Inferior parietal cortex (tissue), 1 donor: ENCODE measurements at regions not wholly inside any gene's neighbourhood (a gene's known extent, or its start where the extent isn't known, plus 50 kb on each side); places are given as distances from the start of the nearest gene placed in this dataset.

ENCODE experiments used
- DNase-seq: peaks from one replicate; pipeline ENCODE4 v3.0.0-alpha.2; 2016; ENCODE audit errors: extremely low spot score

DNA sequence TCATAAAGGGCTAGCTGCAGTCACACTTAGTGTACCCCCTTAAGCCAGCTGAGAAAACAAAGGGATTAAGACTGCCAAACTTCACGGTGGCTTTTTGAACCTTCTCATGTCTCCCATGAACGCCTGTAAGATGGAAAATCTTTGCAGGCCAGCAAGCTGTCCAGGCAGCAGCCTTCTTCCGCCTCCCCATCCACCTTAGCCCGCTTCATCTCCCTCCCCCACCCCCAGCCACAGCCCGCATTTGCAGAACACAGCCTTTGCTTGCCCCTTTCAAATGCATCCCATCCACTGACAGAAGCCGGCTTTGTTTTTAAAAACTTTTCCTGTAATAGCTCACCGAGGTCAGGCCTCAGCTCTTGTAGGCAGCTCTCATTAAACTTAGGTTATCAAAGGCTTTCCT, 113.8 kb upstream of the FAM9B start:
- no peak for DNase-seq

DNA sequence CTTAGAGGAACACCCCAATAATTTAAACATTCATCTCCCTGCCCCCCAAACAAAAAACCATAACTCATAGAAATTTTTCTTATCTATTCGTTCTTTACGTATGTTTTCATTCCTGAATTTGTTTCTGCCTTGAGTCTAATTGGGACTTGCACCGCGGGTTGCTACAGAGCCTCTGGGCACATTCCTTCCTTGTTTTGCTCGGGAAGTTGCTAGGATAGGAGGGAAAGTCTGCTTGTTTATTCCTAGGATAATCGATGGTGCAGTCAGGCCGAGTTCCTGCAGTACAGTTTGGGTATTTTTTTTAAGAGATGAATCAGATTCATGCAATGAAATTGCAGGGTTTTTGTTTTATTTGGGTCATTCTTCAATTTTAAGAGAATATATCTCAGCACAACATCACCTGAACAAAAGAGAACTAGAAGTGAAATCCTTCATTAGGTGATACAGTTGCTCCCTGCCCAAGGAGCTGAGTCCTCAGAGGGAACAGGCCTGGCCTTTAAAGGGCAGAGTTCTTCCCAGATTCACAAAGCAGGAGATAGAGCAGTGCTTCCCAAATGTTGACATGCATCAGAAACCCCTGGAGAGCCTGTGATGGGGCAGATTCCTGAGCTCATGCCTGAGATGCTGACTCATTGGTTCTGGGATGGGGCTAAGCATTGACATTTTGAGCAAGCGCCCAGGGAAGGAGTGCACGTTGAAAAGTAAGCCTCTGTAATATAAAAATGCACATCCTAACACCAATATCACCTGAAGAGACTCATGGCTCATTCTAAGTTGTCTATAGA, 114.9 kb upstream of the FAM9B start:
- DNase-seq = no peak

DNA sequence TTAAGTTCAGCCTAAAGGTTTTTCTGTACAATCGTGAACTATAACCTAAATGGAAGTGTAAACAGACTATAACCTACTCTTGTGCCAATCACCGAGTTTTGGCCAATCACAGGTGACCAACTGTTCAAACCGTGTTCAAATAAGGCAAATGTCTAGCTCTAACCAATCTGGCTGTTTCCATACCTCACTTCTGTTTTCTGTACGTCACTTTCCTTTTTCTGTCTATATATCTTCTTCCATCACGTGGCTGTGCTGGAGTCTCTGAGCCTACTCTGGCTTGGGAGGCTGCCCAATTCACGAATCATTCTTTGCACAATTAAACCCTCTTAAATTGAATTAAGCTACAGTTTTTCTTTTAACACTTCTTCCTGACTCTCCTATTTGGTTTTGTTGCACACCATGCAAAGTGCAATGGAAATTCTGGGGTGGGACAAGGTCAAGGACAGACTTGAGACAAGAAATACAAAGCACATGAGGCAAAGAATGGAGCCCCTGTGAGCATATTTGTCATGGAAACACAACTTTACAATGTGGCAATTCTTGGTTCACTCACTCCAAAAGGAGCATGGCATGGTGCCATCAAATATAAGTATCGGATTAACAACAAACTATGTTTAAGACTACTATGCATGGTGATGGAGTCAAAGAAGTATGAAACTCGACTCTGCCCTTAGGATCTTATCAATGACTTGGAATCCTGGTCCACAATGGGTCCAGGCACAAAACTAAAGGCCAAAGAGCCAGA, 115.7 kb upstream of the FAM9B start:
- no peak for DNase-seq

DNA sequence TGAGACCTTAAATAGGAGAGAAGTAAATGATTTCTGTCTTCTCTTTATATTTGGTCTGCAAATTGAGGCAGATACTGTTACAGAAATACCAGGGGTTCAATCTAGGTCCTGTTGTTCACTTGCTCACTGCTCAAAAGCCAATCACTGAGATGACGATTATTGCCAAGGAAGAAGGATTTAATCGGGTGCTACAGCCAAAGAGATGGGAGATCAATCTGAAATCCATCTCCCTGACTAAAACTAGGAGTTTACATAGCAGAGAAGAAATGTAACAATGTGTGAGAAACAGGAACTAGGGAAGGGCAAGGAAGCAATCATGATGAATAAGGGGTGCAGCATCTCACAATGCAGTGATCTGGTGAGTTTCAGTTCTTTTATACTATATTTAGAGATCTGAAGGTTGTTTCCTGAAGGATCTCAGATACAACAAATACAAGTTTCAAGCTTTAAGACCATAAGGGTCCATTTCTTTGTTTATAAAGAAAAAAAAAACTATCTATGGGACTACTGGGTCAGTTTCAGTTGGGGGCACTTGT, 117.9 kb upstream of the FAM9B start:
- no peak for DNase-seq

DNA sequence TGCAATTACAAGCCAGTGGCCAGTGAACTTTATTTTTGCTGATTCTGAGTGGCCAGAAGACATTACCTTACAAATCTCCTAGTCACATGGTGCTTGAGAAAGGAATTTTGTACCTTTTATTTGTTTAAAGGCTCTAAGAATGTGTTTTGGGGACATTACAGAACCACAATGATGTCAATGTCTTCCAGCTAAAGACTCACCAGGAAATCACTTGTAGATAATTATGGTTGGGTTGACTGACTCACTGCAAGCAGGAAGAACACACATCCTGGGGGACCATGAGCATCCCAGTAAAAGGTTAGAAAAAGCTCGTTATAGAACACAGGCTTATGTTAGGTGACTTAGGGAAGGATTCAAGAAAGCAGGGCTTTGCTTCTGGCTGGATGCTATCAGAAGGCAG, 119.4 kb upstream of the FAM9B start:
- DNase-seq = no peak

DNA sequence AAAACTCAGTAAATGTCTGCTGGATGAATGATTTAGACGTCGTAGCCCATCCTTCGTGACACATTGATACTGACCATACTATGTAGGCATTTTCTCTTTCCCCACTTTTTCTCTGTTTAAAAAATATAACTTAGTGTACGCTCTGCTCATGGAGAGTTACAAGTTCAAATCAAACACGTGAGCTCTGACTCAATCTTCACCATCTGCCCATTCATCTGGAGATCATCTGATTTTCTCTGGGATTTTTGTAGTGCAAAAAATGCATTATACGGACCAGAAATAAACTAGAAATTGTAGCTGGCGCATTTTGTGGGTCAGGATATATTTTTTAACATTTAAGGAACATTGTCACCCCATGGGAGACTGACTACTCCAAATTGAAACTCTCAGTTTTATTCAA, 124.7 kb upstream of the FAM9B start:
- DNase-seq = no peak

DNA sequence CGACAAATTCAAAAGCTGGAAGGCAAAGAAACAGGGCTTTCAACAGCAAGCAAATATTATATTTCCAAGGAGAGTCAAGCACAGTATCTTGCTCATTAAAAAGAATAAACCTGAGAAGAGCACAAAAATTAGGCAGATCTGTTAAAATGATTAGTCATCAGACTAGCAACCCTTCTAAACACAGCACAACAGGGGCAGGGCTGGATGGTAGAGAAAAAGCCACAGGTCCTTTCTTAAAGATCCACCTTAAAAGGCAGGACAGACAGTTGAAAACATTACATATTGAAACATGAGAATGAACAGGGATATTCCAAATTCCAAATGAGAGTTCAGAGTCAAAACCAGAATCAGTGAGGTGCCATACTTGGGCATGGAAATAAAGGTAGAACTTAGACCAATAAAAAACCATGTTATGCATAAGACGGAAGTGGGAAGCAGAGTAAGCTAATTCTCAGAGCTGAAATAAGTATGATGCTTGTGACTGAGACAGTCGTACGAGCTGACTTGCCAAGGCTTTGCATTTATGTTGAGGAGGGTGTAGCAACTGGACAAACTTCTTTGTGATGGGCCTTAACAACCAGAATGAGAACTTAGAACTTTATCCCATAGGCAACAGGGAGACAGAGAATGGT, 126.9 kb upstream of the FAM9B start:
- no peak for DNase-seq

DNA sequence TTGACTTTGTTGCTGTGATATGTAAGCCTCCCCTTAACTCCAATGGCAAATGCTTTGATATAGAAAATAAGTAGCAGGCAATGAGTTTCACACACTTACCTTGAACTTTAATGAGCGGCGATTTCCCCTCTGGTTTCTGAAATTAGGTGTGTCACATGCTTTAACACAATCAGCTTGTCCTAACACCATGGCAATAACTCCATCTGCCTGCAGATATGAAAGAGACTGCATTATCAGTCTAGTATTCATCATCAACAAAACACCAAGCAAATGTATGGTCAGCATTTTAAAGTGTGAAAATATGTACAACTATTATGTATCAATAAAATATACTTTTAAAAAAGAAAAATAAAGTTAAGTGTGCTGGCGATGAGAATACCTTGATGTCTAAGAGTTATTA, 128.8 kb upstream of the FAM9B start:
- DNase-seq = no peak

DNA sequence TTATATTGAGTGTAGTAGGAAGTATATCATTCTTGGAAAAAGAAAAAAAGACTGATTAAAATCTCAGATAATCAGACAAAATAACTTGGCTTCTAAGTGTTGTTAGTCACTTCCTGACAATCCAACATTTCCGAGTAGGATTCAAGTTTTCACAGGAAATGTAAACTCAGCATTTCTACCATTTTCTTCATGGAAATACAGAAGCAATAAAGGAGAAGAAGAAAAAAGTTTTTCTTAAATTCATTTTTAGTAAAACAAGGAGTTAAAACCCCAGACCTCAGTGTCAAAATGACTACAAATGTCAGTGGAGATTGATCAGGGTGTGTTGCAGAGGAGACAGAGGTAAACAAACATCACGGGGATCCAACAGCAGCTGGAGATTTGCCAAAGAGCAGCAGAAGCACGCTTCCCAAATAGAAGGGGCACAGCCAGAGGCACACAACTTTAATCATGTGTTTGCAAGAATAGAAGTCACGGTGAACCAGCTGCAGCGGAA, 129.3 kb upstream of the FAM9B start:
- no peak for DNase-seq

DNA sequence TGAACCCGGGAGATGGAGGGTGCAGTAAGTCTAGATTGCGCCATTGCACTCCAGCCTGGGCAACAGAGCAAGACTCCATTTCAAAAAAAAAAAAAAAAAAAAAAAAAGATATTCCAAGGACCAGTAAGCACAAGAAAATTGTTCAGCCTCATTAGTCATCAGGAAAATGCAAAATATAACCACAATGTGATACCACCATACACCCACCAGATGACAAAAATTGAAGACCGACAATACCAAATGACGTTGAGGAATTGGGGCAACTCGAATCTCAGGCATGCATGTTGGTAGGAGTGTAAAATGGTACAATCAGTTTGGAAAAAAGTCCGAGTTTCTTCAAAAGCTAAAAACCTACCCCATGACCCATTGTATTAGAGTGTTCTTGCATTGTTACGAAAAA, 130.2 kb upstream of the FAM9B start:
- DNase-seq = no peak

DNA sequence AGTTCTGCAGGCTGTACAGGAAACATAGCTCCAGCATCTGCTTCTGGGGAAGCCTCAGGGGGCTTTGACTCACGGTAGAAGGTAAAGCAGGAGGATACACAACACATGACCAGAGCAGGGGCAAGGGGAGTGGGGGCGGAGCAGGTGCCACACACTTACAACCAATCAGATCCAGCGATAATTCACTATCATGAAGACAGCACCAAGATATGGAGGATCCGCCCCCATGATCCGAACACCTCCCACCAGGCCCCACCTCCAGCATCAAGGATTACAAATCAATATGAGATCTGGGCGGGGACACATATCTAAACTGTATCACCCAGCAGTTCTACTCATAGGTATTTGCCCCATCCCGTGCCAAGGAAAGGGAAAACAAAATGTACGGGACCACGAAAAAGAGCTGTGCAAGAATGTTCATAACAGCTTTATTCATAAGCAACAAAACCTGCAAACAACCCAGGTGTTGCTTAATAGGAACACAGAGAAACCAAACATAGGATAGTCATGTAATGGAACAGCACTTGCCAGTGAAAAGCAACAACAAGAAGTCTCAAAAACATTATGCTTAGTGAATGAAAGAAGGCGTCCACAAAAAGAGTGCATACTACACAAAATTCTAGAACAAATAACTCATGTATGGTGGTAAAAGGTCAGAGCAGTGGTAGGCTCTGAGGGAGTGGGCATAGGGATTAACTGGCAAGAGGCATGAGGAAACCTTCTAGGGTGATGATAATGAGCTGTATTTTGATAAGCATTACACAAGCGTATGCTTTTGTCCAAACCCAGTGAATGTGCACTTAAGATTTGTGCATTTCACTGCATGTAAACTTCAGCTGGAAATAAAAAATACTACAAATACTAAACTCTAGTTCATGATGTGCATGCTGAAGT, 130.9 kb upstream of the FAM9B start:
- no peak for DNase-seq

DNA sequence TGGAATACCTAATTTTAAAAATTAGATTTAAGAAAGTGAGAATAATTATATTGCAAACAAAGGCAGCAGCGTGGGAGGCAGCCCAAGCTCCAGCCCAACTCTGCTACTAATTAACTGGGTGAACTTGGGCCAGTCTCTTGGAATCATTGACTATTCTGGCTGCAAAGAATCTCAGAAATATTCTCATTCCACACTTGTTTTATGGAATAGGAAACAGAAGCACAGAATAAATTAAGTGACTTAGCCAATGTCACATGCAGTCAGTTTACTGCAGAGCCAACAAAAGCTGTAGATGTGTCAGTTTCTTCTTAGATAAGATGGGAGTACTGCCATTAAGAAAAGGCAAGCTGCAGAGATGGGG, 132.6 kb upstream of the FAM9B start:
- no peak for DNase-seq

DNA sequence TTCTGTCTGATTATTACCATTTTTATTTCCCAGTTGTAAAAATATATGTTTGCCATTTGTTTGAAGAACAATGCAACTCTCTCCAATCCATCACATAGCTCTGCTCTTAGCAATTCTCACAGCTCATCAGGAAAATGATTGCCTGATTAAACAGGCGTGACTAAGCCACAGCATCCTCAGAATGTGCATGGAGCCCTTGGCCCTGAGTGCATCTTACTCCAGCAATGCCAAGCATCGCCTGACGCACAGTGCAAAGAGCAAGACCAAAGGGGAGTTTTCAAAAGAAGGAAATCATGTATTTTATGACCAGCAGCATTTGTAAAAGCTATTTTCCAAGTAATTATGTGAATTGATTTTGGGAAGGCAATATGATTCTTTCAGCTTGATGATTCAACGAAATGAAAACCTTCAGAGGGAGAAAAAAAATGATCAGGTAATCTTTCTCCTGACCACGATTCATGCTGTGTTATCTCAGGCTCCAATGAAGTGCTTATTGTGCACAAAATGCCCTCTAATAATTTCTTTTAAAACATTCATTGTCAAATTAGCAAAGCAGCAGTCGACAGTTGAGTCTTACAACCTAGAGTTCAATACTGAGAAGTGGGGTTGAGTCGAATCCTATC, 138.0 kb upstream of the FAM9B start:
- no peak for DNase-seq

DNA sequence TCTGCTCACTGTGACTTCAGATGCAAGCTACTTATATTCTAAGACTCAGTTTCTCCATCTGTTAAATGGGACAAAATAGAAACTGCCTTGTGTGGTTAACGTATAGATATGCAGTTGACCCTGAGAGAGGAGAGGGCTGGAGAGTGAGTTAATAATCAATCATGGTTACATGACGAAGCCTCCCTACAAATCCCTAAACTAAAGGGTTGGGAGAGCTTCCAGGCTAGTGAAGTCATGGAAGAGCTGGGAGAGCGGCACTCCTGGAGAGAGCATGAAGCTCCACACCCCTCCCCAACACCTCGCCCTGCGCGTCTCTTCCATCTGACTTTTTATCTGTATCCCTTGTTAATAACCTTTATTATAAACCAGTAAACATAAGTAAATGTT, 138.5 kb upstream of the FAM9B start:
- DNase-seq = no peak

DNA sequence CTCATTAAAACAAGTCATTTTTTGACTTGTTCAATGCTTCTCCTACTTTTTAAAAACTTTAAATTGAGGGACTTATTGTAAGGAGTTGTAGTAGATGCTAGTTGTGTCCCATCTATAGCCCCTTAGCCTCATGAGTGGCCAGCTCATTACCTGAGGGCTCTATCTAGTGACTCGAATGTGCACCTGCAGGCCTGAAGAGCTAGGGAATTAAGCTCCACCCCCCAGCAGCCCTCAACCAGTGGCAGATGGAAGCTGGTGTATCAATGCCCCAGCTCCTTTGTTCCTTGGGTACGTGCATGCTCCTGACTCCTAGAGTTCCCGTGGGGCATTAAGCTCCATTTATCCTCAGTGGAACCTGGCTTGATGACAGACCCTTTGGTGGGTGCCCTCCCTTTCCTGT, 146.7 kb upstream of the FAM9B start:
- no peak for DNase-seq

DNA sequence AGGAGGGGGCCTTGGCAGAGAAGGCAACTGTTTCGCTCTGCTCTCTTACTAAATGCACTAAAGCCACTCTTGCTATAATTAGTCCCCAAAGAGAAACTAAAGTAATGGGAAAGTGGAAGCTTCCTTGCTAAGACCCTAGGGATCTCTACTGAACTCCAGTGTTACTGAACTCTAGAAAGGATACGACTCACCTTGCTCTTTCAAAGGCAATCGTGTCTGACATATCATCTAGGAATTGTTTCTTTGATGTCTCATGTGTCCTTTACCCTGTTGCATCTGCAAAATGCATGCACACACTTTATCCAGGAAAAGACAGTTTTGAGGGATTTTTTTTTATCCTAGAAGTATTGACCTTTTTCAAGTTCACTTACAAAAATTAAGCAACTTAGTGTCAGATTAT, 148.1 kb upstream of the FAM9B start:
- DNase-seq = no peak

DNA sequence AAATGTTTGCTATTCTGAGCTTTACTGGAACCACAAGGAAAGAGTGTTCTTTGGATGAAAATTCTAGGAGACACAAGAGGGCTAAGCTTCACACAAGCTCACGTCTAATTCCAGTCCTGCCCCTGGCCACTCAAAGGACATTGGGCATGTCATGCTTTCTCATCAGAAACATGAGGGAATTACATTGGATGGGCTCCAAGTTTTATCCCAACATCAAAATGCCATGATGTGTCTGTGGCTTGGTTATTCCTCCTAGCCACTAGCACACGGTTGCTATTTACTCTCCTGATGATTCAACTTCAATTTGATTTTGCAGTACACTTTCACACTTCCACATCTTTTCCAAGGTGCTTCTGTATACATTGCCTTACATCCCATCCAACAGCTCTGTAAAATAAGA, 149.6 kb upstream of the FAM9B start:
- DNase-seq = no peak

DNA sequence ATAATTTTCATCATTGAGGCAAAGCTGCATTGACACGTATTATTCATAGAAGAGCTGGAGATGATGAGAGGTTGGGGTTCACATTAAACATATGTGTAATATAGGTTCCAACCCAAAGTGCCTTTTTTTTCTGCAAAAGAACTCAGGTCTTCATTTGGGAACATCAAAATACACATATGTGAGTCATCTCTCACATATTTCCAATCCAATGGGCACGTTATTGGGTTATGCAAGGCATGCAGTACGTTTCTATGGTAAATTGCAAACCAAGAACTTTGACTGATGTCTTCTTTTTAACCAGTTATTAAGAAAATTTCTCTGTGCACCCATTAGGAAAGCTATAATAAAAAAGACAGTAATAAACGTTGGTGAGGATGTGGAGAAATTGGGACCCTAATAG, 150.3 kb upstream of the FAM9B start:
- DNase-seq = no peak

DNA sequence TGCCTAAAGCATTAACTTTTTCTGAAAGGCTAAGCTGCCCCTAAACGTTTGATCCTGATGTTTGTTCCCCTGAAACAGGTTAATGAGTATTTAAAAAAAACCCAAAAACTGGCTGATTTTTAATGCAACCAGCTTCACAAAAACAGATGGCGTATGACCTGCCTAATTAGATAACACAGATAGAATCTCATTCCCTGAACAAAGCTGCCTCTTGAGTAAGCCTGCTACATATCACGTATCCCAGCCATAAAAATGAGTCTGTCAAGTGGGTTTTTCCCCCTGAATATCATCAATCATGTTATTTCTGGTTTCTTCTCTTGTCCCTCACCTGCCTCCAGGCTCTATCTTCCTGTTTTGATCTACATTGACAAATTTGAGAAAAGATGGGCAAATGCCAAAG, 154.2 kb upstream of the FAM9B start:
- DNase-seq = no peak

DNA sequence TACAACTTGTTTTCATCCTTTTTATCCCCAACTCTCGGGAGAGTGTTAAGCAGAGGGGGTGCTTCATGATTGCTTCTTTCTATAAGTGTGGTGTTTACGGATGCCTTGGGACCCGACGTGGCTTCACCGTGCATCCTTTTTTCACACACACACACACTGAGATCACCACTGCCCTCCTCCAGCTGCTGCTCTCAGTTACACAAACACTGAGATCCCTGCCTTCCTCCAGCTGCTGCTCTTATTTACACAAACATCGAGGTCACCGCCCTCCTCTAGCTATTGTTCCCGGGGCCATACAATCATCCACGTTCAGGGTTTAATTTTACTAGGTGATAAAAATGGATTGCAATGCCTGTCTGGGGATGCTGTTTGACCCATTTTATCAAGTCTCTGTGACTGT, 155.4 kb upstream of the FAM9B start:
- DNase-seq = no peak

DNA sequence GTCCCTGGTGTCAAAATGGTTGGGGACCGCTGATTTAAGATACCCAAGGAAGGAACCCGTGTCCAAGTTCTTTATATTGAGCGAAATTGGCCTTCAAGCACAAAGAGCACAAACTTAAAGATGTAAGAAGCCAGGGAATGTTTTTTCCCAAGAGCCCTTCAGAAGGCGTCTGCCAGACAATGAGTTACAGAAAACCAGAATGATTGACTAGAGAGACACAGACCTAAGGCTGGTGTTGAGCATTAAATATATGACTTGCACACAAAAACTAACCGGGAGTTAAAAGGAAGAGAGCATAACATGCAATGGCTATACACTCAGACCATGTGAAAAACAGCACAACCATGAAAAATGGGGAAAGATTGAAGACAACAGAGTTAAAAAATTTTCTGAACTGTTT, 157.5 kb upstream of the FAM9B start:
- DNase-seq = no peak
